Small intestine (tissue), 7 donors: ENCODE measurements at regions not wholly inside any gene's neighbourhood (a gene's known extent, or its start where the extent isn't known, plus 50 kb on each side); places are given as distances from the start of the nearest gene placed in this dataset.
"Not testable (repeated sequence)": the region's sequence is repeated elsewhere in the genome, so short reads cannot be mapped to it uniquely, and the experiment has no call there.

ENCODE experiments used
- DNase-seq, 2 donors: peaks; one replicate each; pipeline versions ENCODE4 v3.0.0 to v3.0.0-alpha.2; 2013
- FAIRE-seq: peaks from 2 replicates; lab custom pipeline; 2012; peaks lifted over from hg19 to GRCh38; lab: Jason Lieb, UNC
- H3K27ac ChIP-seq, 3 donors: one replicate each; pipeline ENCODE4 v1.5.1; 2013; ENCODE audit warnings: low read length in 2 of 3, mild to moderate bottlenecking in 2 of 3, control low read depth in 1 of 3, inconsistent platforms in 1 of 3, low read depth in 1 of 3, moderate library complexity in 1 of 3
- H3K27me3 ChIP-seq, 3 donors: one replicate each; pipeline ENCODE4 v1.6.1; 2013; ENCODE audit warnings: low read length in 3 of 3, inconsistent platforms in 1 of 3; ENCODE audit not compliant: control insufficient read depth in 3 of 3, insufficient read depth in 3 of 3
- H3K36me3 ChIP-seq, 3 donors: one replicate each; pipeline ENCODE4 v1.6.1; 2013; ENCODE audit warnings: low read length in 3 of 3, inconsistent platforms in 1 of 3, low read depth in 1 of 3, mild to moderate bottlenecking in 1 of 3, moderate library complexity in 1 of 3; ENCODE audit not compliant: control insufficient read depth in 3 of 3, insufficient read depth in 2 of 3
- H3K4me1 ChIP-seq, 3 donors: one replicate each; pipeline ENCODE4 v1.6.1; 2013; ENCODE audit warnings: low read length in 2 of 3, inconsistent platforms in 1 of 3, low read depth in 1 of 3, mild to moderate bottlenecking in 1 of 3, moderate library complexity in 1 of 3; ENCODE audit not compliant: control insufficient read depth in 3 of 3, insufficient read depth in 2 of 3
- H3K4me3 ChIP-seq, 3 donors: one replicate each; pipeline ENCODE4 v1.5.1; 2013; ENCODE audit warnings: low read length in 3 of 3, control low read depth in 1 of 3, inconsistent platforms in 1 of 3, low read depth in 1 of 3, mild to moderate bottlenecking in 1 of 3, moderate library complexity in 1 of 3
- H3K9me3 ChIP-seq, 2 donors: one replicate each; pipeline ENCODE4 v1.6.1; 2013; ENCODE audit warnings: low read depth in 1 of 2, low read length in 1 of 2; ENCODE audit not compliant: control insufficient read depth in 2 of 2, insufficient read depth in 1 of 2
- WGBS, 3 donors: extraction: QIAGEN DNeasy Blood & Tissue Kit; methylation state at CpG; one replicate each; pipeline ENCODE4 v1.1.7; 2013; 5-methylcytosine and 5-hydroxymethylcytosine counted together
- donor health status: healthy with polysubstance abuse.
- donor health status: control.
- donor health status: control.
- donor health status: Bipolar disorder and iron deficiency.
- donor health status: healthy.

- Histone ChIP-seq H3K4me1 (peaks cover 0 to 7% (median 0%) of the 10 kb centered on the region in 3 donors), H3K27me3 (no peaks in the 10 kb centered on the region), H3K27ac (no peak overlapping the region), H3K4me3 (no peak overlapping the region), H3K9me3 (no peaks in the 10 kb centered on the region), H3K36me3 (no peaks in the 10 kb centered on the region)
- WGBS, 3 donors = 81 to 86% (median 85%) methylated on average over 7 of the region's 7 CpGs
- no peak for DNase-seq
- no peak for FAIRE-seq
Observed at GRCh38 chr5:57745700-57746651, 263.4 kb upstream of the ACTBL2 start.

DNA sequence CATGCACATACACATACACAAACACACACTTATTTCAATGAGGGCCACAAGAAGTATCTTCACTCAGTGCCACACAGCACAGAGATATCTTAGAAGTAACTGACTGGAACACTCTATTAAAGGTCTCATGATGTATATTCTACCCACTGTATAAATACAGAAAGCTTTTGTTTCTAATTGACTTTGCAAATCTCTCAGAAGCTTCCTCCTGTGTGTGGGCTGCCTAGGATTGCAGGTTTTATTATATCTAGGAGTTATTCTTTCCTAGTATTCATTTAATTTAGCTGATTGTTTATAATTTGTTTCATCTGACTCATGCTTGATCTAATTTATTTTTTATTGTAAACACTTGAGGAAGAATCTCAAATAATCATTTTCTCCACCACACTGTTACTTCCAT lies 262.4 kb upstream of the ACTBL2 start:
- Histone ChIP-seq H3K4me3 (no peak overlapping the region), H3K27ac (no peak overlapping the region), H3K9me3 (no peaks in the 10 kb centered on the region), H3K27me3 (no peaks in the 10 kb centered on the region), H3K36me3 (no peaks in the 10 kb centered on the region), H3K4me1 (peaks cover 0 to 7% (median 0%) of the 10 kb centered on the region in 3 donors)
- DNase-seq (no peak), FAIRE-seq (no peak)

DNA sequence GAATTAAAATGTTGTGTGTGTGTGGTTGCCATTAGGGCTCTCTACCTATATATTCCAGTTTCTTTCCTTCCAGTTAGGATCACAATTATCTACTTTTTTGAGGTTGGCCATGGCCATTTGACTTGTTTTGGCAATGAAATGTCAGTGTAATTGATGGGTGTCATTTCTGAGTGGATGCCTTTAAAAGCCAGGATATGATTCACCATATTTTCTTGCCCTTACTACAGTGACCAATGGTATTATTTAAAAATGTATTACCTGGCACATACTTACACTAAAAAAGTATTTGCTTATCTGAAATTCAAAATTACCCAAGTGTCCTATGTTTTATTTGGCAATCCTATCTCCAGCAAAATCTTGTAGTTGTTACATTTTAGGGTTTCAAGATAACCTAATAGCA lies 258.7 kb upstream of the ACTBL2 start:
- Histone ChIP-seq H3K4me1 (peaks cover 0 to 17% (median 0%) of the 10 kb centered on the region in 3 donors), H3K9me3 (no peaks in the 10 kb centered on the region), H3K4me3 (no peak overlapping the region), H3K36me3 (no peaks in the 10 kb centered on the region), H3K27me3 (no peaks in the 10 kb centered on the region), H3K27ac (no peak overlapping the region)
- no peak for DNase-seq
- FAIRE-seq = no peak

DNA sequence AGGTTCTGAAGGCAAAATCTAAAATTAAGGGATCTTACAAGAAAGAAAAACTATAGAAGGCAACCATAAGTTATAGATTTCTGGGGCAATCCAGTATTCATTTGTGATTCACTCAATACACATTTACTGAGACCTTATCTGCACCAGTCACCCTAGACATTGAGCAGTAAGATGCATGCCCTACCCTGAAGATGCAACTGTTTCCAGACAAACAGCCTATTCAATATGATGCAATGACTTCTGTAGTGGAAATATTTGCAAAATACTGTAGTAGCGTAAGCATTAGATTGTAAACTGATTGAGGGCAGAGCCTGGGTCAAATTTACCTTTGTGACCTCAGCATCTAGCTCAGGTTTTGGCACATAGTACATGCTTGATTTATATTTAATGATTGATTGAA lies 256.2 kb upstream of the ACTBL2 start:
- no peak overlapping the region for H3K27ac ChIP-seq
- peaks cover 0 to 18% (median 0%) of the 10 kb centered on the region in 3 donors for H3K4me1 ChIP-seq
- FAIRE-seq (no peak), DNase-seq (no peak)
- H3K36me3 ChIP-seq = no peaks in the 10 kb centered on the region
- H3K4me3 ChIP-seq = no peak overlapping the region
- 90 to 100% (median 93%) methylated on average over 1 of the region's 1 CpG for WGBS, 3 donors
- no peaks in the 10 kb centered on the region for H3K9me3 ChIP-seq
- no peaks in the 10 kb centered on the region for H3K27me3 ChIP-seq

GRCh38 chr5:57738301-57738700 lies 255.7 kb upstream of the ACTBL2 start:
- WGBS, 3 donors = 71 to 88% (median 88%) methylated on average over 2 of the region's 2 CpGs
- Histone ChIP-seq H3K9me3 (no peaks in the 10 kb centered on the region), H3K4me3 (no peak overlapping the region), H3K4me1 (peaks cover 0 to 18% (median 0%) of the 10 kb centered on the region in 3 donors), H3K36me3 (no peaks in the 10 kb centered on the region), H3K27me3 (no peaks in the 10 kb centered on the region), H3K27ac (no peak overlapping the region)
- no peak for FAIRE-seq
- peak in 1 of 2 donors; percentile 12 for DNase-seq

- H3K27me3 ChIP-seq = no peaks in the 10 kb centered on the region
- DNase-seq (no peak), FAIRE-seq (no peak)
- peaks cover 0 to 11% (median 0%) of the 10 kb centered on the region in 3 donors for H3K4me1 ChIP-seq
- no peaks in the 10 kb centered on the region for H3K9me3 ChIP-seq
- no peak overlapping the region for H3K27ac ChIP-seq
- WGBS, 3 donors = 82 to 91% (median 84%) methylated on average over 4 of the region's 4 CpGs
- H3K4me3 ChIP-seq = no peak overlapping the region
- H3K36me3 ChIP-seq = no peaks in the 10 kb centered on the region
Observed at GRCh38 chr5:57736716-57737115, 254.1 kb upstream of the ACTBL2 start.

DNA sequence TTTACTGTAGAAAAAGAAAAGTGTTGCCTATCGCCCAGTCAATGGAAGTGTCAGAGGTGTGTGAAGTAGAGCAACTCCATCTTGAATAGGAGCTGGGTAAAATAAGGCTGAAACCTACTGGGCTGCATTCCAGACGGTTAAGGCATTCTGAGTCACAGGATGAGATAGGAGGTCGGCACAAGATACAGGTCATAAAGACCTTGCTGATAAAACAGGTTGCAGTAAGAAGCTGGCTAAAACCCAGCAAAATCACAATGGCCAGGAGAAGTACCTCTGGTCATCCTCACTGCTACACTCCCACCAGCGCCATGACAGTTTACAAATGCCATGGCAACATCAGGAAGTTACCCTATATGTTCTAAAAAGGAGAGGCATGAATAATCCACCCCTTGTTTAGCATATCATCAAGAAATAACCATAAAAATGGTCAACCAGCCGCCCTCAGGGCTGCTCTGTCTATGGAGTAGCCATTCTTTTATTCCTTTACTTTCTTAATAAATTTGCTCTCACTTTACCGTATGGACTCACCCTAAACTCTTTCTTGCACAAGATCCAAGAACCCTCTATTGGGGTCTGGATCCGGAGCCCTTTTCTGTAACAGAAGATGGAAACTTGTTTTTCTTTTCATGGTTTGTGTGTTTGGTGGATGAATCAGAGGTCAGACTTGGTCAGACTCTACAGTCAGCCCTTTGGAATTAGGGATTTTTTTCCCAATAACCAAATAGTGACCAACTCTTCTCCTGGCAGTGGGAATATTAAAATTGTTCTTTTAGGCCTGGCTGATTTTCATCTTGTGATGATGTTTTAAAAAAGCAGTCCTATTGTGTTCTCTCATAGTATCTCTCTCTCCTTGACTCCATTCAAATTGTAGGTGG lies 252.9 kb upstream of the ACTBL2 start:
- WGBS, 3 donors = 36 to 64% (median 40%) methylated on average over 7 of the region's 7 CpGs
- not testable (repeated sequence) for H3K9me3 ChIP-seq, H3K36me3 ChIP-seq, H3K27me3 ChIP-seq, H3K4me3 ChIP-seq, FAIRE-seq
- Histone ChIP-seq H3K27ac (peak overlapping the region in 1 of 3 donors; percentile 12), H3K4me1 (peaks cover 0 to 11% (median 0%) of the 10 kb centered on the region in 3 donors)
- peak in 1 of 2 donors; percentile 37 for DNase-seq

DNA sequence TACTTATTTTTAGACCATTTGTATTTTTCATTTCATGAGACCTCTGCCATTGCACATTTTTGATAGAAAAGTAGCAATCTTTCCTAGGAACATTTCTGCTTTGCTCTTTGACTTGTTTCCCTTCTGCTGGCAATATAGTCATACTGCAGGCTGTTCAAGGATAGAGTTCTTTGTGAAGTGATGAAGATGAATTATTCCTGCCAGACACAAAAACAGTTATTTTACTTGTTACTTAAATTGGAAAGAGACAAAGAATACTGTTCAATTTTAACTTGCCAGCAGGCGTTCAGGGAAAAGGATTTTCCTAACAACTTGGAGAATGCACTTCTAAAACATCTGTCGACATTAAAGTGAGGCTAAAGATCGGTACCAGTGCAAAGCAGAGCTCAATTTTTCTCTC lies 251.7 kb upstream of the ACTBL2 start:
- Histone ChIP-seq H3K4me3 (no peak overlapping the region), H3K27ac (no peak overlapping the region), H3K27me3 (no peaks in the 10 kb centered on the region), H3K4me1 (peaks cover 0 to 11% (median 0%) of the 10 kb centered on the region in 3 donors), H3K9me3 (no peaks in the 10 kb centered on the region), H3K36me3 (no peaks in the 10 kb centered on the region)
- FAIRE-seq (no peak), DNase-seq (no peak)
- 72 to 92% (median 79%) methylated on average over 3 of the region's 3 CpGs for WGBS, 3 donors
